ENCODE measurements at regions not wholly inside any gene's neighbourhood (a gene's known extent, or its start where the extent isn't known, plus 50 kb on each side); places are given as distances from the start of the nearest gene placed in this dataset.

DNA sequence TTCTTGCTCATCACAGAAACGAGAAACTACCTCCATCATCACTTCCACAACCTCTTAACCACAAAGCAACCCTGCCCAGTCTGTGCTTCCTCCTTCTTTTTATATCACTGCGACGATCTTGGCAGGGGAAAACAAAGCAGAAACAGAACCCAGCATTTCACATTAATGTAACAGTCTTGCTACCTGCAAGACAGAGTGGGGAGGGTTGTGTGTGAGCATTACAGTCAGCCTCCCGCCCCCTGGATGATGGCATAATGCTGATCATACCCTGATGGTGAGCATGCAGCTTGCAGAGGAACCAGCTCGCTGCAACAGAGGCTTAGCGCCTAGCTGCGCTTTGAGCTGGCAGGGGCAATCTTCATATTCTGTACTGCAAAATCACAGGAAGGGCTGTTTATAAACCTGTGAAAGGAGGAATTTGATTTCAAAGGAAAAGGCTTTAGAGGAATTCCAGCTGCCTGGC, 376.1 kb downstream of the IRS1 start:
- H3K4me1 ChIP-seq (ENCODE audit: control insufficient read depth, insufficient read depth, low read length), result peaks cover 16% of the 10 kb centered on the region; the same call in 1 of the 2 replicates
- in situ Hi-C loops (cut with HindIII; ENCODE audit: low pct_unique_long_range_greater_than_20kb, low sequenced_read_pairs), result no loop called here
- H3K9me3 ChIP-seq (ENCODE audit: control insufficient read depth, insufficient read depth, low read depth, low read length), result no peaks in the 10 kb centered on the region
- intact Hi-C loops (cut with micrococcal nuclease; ENCODE audit: unreplicated experiment), result loop anchor here (5.0 kb wide), 1 partner anchor 374 kb away; the partner anchor contains the start of gene IRS1
- ATAC-seq (peak; percentile 85), DNase-seq (ENCODE audit: low read depth, low spot score) (no peak)
- CTCF ChIA-PET, result interaction anchor here (0.7 to 0.8 kb wide), 2 partner anchors 60 to 642 kb away, joined by 3 read pairs; no protein-coding TSS in a partner anchor
- peak overlapping the region; percentile 59; the same call in 1 of the 2 replicates for H3K27ac ChIP-seq (ENCODE audit: low read length)
- no peaks in the 10 kb centered on the region for H3K27me3 ChIP-seq (ENCODE audit: control insufficient read depth, insufficient read depth, low read length)
- no TSS peak for BruUV-seq (replicated peaks)
- peak overlapping the region; percentile 13 to 21; a peak in 1 of 4 replicates for H3K4me3 ChIP-seq (ENCODE audit: low read depth in 2 of 2, low read length in 2 of 2)
- no peaks in the 10 kb centered on the region for H3K36me3 ChIP-seq (ENCODE audit: control insufficient read depth, insufficient read depth, low read length)
- POLR2A ChIA-PET, result no interaction called here
- TF ChIP-seq, protein P1, sequence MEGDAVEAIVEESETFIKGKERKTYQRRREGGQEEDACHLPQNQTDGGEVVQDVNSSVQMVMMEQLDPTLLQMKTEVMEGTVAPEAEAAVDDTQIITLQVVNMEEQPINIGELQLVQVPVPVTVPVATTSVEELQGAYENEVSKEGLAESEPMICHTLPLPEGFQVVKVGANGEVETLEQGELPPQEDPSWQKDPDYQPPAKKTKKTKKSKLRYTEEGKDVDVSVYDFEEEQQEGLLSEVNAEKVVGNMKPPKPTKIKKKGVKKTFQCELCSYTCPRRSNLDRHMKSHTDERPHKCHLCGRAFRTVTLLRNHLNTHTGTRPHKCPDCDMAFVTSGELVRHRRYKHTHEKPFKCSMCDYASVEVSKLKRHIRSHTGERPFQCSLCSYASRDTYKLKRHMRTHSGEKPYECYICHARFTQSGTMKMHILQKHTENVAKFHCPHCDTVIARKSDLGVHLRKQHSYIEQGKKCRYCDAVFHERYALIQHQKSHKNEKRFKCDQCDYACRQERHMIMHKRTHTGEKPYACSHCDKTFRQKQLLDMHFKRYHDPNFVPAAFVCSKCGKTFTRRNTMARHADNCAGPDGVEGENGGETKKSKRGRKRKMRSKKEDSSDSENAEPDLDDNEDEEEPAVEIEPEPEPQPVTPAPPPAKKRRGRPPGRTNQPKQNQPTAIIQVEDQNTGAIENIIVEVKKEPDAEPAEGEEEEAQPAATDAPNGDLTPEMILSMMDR (IDR thresholded peaks at IDR 0.05), result no peak
- 0 out of 2 replicates have a peak, but pooled peaks have one; percentile 22 for TF ChIP-seq TCF7L2 (IDR thresholded peaks at IDR 0.05; ENCODE audit: low read depth, low read length)
- TF ChIP-seq POLR2AphosphoS5 (IDR thresholded peaks at IDR 0.05; ENCODE audit: low read depth, low read length), result no peak
- no peak for TF ChIP-seq SIN3A (IDR thresholded peaks at IDR 0.05; ENCODE audit: borderline replicate concordance, insufficient read depth, low read depth, low read length)

DNA sequence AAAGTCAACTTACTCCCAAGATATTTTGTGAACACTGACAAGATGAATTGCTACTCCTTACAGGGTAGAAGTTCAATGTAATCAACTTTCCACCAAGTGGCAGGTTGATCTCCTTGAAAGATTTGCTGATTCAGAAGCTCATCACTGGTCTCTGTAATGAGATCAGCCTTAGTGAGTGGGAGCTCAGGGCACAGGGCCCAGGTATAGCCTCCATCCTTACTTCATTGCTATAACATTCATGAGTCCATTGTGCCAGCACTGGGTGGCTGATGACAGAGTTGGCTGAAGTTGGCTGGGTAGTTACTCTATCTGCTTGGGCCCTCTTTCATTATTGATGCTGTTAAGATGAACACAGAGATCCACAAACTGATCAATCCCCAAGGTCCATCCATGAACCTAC, 379.0 kb downstream of the IRS1 start:
- intact Hi-C loops (cut with micrococcal nuclease; ENCODE audit: unreplicated experiment) (loop anchor here (5.0 kb wide), 1 partner anchor 377 kb away; the partner anchor contains the start of gene IRS1), in situ Hi-C loops (cut with HindIII; ENCODE audit: low pct_unique_long_range_greater_than_20kb, low sequenced_read_pairs) (no loop called here)
- no peak for ATAC-seq
- TF ChIP-seq SIN3A (IDR thresholded peaks at IDR 0.05; ENCODE audit: borderline replicate concordance, insufficient read depth, low read depth, low read length) (no peak), POLR2AphosphoS5 (IDR thresholded peaks at IDR 0.05; ENCODE audit: low read depth, low read length) (no peak), TCF7L2 (IDR thresholded peaks at IDR 0.05; ENCODE audit: low read depth, low read length) (no peak)
- TF ChIP-seq, protein P1 (IDR thresholded peaks at IDR 0.05), result no peak
- TF ChIP-seq, protein P2, sequence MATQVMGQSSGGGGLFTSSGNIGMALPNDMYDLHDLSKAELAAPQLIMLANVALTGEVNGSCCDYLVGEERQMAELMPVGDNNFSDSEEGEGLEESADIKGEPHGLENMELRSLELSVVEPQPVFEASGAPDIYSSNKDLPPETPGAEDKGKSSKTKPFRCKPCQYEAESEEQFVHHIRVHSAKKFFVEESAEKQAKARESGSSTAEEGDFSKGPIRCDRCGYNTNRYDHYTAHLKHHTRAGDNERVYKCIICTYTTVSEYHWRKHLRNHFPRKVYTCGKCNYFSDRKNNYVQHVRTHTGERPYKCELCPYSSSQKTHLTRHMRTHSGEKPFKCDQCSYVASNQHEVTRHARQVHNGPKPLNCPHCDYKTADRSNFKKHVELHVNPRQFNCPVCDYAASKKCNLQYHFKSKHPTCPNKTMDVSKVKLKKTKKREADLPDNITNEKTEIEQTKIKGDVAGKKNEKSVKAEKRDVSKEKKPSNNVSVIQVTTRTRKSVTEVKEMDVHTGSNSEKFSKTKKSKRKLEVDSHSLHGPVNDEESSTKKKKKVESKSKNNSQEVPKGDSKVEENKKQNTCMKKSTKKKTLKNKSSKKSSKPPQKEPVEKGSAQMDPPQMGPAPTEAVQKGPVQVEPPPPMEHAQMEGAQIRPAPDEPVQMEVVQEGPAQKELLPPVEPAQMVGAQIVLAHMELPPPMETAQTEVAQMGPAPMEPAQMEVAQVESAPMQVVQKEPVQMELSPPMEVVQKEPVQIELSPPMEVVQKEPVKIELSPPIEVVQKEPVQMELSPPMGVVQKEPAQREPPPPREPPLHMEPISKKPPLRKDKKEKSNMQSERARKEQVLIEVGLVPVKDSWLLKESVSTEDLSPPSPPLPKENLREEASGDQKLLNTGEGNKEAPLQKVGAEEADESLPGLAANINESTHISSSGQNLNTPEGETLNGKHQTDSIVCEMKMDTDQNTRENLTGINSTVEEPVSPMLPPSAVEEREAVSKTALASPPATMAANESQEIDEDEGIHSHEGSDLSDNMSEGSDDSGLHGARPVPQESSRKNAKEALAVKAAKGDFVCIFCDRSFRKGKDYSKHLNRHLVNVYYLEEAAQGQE (IDR thresholded peaks at IDR 0.05; ENCODE audit: insufficient read depth in 1 of 2, low read depth in 2 of 2, low read length in 1 of 2), result no peak
- no peak for DNase-seq (ENCODE audit: low read depth, low spot score)
- H3K27ac ChIP-seq (ENCODE audit: low read length), result no peak overlapping the region
- no TSS peak for BruUV-seq (replicated peaks)
- H3K9me3 ChIP-seq (ENCODE audit: control insufficient read depth, insufficient read depth, low read depth, low read length), result no peaks in the 10 kb centered on the region
- H3K4me1 ChIP-seq (ENCODE audit: control insufficient read depth, insufficient read depth, low read length), result peaks cover 16% of the 10 kb centered on the region; the same call in 1 of the 2 replicates
- POLR2A ChIA-PET, result no interaction called here
- H3K4me3 ChIP-seq (ENCODE audit: low read depth in 2 of 2, low read length in 2 of 2), result no peak overlapping the region
- CTCF ChIA-PET, result no interaction called here
- no peaks in the 10 kb centered on the region for H3K27me3 ChIP-seq (ENCODE audit: control insufficient read depth, insufficient read depth, low read length)
- no peaks in the 10 kb centered on the region for H3K36me3 ChIP-seq (ENCODE audit: control insufficient read depth, insufficient read depth, low read length)

Data from Panc1 (cell line).